AML-193 (cell line): ENCODE measurements at regions not wholly inside any gene's neighbourhood (a gene's known extent, or its start where the extent isn't known, plus 50 kb on each side); places are given as distances from the start of the nearest gene placed in this dataset.

Experiments
- DNase-seq, 2 experiments: peaks; one replicate each; lab custom pipeline; 2025; lab: John Stamatoyannopoulos, UW

DNA sequence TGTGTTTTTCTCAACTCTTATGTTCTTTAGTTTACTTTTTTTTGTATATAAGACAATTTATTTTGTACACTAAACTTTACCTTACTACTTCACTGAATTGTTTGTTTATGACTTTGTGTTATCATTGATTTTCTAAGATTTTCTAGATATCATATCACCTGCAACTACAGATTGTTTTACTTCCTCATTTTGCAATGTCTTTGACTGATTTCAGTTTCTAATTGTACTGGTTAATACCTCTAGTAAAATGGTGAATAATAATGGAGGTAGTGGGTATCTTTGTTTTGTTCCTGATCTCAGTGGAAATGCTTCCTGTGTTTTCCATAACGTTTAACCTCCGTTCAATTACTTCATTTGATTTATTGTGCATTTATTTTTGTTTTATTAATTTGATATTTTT is 490.2 kb downstream of the TLL1 start:
- DNase-seq, result no peak

DNA sequence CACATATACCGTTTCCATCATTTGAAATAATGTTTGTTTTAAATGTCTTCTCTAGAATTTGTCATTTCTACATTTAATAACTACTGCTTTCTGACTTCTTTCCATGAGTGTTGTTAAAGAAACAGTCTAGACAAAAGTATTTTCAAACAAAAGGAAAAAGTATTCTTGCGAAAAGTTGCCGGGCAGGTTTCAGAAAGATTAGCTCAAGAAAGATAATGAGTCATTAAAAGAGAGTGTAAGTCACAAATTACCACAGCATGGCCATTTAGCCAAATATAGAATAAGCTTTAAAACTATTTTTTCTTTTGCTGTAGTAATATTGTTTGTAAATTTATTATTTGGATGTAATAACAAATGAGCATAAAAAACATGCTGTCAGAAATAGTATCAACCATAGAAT is 493.0 kb downstream of the TLL1 start:
- no peak for DNase-seq

DNA sequence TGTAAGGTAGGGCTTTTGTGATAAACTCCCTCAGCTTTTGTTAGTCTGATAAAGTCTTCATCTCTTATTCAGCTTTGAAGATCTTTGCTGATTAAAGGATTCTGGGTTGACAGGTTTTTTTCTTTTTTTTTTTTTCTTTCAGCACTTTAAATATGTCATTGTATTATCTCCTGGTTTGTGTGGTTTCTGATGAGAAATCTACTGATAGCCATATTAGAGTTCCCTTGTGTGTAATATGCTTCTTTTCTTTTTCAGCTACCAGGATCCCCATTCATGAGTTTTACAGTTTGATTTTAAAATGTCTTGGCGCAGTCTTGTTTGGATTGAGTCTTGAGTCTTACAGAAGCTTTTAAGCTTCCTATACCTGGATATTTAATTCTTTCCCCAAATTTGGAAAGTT is 504.5 kb downstream of the TLL1 start:
- DNase-seq, result no peak

DNA sequence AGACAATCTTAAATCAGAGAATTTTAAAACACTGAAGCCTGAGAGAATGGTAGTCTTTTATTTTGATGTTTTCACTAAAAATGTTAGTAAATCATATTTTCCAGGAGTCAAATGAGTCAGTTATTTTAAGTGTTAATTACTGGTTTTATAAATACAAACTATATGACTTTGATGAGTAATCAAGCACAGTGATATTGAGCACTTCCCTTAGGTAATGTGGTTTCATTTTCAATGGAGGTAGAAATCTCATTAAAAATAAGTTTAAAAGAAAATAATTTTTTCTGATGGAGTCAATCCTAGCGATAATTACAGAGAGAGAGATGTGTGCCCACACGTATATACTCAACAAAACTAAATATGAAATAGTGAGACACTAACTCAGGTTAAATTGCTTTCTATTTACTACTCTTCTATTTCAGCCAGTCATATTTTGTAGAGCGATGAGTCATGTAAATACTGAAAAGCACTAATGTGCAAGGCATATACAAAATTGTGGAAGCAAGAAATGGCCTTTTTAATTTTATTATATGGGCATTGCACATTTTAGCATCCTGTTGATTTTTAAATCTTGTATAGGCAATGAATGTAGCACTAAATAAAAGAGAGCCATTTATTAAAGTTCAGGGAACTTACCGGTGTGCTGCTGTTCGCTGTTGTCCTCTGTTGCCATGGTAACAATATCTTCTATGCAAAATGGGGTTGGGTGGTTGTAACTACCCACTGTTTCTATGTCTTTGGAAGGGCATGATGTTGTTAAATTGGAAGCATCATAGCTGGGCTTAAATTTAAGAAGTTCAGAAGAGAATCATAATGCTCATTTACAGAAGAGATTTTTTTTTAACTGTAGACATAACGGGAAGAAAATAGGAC is 513.7 kb downstream of the TLL1 start:
- no peak for DNase-seq

DNA sequence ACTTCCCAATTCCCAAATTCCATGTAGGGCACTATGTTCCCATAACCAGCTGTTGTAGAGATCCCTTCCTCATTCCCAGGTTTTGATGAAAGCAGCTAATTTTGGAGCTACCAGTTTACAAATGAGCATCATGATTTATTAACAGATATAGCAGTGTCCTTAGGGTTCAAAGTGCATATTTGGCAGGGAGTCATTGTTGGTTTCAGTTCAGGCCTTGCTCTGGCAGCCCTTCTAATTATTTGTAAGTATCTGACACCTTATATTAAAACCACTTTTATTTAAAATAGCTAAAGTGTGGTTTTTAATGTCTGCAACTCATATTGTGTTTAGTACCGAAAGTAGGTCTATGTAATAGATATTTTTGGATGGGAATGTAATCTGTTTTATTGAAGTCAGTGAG is 518.5 kb downstream of the TLL1 start:
- no peak for DNase-seq

DNA sequence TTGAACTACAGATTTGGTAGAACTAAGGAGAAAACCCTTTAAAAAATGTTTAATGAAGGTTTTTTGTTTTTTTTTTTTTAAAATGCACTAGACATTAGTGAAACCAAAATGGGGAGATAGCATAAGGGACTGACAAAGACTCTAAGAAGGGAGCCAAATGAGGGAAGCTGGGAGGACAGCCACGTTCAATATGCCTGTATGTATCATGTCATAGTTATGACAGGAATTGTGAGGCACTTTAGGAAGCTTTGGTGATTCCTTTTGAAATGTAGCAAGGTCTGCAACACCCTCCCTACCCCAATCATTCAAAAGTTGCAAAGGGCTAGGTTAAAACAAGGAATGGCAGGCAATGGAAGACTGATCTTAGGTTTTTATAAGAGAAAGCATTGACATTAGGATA is 526.0 kb downstream of the TLL1 start:
- no peak for DNase-seq

DNA sequence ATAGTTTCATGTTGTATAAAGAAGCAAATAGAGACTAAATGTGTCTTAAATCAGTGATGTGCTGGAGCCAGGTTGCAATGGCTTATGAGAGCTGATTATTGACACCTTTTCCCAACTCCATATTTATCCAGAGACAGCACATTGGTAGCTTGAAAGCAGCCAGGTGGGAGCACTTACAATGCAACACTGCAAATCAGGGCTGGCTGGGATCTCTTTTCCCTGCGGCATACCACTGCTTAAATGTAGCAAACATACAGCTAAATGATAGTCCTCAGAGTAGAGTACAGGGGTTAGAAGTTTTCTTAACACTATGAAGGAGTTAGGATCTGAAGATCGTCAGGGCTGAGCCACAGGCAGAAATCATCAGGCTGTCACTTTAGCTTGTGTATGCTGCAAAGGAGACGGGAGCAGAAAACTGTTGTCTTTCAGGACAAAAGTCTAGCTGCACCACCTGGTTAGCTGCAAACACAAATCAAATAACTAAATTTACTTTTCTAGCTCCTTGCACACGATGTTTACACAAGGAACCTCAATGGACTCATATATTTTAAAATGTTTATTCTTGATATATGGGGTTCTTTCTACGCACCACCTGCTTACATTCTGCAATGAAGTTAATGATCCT is 527.3 kb downstream of the TLL1 start:
- DNase-seq, result no peak

DNA sequence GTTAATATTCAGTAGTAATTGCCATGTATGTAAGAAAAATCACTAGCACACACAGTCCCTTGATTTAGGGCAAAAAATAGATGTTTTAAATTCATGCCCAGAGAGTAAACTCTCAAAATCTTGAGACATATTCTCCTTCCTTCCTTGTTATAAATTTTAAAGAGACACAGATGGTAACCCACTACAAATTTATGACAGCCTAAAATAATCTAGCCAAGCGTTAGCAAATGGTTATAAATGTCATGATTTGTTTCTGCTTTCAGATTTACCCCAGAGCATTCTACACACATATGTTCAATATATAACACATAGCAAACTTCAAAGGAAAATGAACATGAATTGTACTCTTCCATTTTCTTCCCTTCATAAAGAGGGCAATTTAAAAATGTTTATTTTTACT is 540.3 kb downstream of the TLL1 start:
- DNase-seq, result no peak

DNA sequence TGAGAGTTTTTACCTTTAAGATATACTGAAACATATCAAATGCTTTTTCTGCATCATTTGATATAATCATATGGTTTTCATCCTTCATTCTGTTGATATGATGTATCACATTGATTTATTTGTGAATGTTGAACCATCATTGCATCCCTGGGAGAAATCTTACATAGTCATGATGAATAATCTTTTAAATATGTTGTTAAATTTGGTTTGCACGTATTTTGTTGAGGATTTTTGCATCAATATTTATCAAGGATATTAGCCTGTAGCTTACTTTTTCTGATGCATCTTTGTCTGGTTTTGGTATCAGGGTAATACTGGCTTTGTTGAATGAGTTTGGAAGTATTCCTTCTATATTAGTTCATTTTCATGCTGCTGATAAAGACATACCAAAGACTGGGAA is 541.4 kb downstream of the TLL1 start:
- DNase-seq, result no peak

DNA sequence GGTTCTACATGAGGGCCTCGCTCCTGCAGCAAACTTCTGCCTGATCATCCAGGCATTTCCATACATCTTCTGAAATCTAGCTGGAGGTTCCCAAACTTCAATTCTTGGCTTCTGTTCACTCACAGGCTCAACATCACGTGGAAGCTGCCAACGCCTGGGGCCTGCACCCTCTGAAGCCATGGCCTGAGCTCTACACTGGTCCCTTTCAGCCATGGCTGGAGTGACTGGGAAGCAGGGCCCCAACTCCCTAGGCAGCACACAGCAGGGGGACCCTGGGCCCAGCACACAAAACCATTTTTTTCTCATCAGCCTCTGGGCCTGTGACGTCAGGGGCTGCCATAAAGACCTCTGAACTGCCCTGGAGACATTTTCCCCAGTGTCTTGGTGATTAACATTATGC is 542.7 kb downstream of the TLL1 start:
- DNase-seq, result no peak

DNA sequence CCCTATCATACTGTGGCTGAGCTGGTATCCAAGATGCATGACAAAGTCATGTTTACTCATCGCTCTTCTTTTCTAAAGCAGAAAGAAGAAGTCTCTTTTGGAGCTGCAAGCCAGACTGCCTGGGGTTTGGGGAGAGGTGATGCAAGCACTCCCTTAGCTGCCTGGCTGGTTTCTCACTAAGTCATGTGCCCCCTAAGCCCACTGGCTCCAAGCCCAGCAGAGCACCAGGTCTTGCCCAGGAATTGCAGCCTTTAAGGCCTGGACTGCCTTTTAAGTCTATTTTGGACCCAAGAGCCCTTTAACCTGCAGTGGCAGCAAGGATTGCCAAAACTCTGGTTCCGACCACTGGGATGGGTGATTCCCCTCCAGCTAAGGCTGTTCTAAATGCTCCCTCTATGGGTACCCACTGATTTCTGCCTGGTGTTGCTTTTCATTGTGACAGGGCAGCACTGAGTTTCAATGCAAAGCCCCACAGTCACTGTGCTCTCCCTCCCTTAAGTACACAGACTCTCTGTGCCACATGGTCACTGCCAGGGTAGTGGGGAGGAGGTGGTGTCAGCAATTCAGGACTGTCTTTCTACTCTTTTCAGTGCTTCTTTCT is 548.6 kb downstream of the TLL1 start:
- no peak for DNase-seq

DNA sequence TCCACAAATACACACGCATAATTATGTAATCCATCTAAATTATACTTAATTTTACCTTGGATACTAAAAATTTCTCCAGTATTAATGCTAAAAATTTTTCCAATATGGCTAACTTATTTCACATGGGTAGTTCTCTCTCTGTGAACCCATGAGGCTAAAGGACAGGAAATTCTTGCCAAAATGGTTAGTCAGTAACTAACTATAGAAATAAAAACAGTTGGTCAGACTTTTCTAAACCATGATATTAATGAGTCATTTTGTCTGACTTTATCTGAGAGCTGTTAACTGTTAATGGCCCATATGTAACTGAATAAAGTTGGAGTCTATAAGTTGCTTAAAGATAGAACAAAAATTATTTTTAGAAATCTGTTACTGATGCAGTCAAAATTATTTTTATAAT is 549.4 kb downstream of the TLL1 start:
- no peak for DNase-seq

DNA sequence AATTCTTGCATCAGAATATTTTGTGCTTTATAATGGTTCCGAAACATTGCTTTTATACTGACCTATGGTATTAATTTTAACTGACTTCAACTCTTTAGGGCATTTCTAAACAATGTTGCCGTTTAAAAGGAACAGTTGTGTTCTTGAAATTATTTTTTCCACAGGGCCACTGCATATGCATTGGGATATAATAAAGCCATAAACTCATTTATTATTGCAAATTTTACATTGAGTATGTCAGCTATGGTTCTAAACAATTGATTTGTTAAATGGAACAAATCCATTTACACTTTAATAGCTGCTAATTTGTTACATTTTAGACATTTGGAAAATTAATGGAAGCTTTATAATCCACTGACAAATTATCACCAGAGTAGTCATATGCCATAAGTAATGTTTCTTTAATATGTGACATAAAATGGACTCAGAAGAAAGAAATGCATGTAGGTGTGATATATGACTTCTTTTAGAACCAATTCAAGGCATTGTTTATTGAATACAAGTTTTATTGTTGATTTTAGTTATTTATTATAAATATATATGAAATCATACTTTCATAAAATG is 553.3 kb downstream of the TLL1 start:
- no peak for DNase-seq

DNA sequence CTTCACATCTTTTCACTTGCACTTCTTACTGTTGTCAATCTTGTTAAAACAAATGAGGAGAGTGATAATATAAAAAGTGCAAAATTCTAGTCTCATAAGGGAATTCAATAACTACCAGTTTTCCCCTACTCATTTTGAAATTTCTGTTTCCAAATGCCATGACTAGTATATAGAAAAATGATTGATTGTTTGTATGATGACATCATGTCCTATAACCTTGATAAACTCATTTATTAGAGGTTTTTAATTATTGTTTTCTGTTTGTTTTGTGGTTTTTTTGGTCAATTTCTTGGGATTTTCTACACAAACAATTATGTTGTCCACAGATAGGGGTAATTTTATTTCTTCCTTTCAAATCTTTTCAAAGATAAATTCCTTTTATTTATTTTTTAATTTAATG is 559.1 kb downstream of the TLL1 start:
- DNase-seq, result no peak

DNA sequence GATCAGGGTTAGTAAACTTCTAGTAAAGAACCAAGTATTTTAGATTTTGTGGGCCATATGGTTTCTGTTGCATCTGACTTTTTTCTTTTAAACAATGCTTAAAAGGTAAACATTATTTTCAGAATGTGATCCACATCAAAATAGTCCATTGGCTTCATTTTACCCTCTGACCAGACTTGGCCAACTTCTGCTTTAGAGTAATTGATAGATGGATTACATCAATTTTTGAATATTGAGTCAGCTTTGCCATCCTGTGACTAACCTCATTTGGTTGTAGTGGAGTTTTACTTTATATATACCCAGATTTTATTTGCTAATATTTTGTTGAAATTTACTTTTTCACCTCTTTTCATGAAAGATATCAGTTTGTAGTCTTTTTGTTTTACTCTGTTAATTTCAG is 559.8 kb downstream of the TLL1 start:
- DNase-seq, result no peak

DNA sequence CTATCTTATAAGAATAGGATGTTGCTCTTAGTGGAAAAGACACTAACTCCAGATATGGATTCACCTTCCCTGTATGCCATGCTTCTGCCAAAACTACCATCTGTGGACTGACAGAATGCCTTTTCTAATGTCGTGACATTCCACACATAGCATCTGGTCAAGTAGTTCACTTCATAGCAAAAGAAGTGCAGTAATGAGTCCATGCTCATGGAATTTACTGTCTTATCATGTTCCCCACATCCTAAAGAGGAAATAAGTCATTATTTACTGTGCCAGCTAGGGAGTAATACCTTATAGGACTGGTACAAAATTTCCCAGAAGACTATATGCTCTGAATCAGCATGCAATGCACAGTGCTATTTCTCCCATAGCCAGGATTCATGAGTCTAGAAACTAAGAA is 562.4 kb downstream of the TLL1 start:
- DNase-seq, result no peak

DNA sequence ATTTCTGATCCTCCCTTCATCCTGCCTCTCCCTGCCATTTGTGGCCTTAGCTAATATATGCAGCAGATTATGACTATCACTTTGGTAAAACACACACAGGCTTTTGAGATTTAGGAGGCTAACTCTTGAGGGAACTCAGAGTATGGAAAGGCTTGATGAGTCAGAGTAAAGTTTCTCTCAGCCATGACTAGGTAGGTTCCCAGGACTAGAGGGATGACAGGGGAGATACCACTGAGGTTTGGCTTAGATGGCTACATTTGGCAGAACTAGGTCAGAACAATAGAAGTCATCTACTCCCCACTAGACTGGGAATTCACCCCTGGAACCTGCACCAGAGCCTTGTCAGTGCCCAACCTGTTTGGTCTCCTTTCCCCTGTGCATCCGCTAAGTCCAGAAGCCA is 585.7 kb downstream of the TLL1 start:
- DNase-seq, result no peak

DNA sequence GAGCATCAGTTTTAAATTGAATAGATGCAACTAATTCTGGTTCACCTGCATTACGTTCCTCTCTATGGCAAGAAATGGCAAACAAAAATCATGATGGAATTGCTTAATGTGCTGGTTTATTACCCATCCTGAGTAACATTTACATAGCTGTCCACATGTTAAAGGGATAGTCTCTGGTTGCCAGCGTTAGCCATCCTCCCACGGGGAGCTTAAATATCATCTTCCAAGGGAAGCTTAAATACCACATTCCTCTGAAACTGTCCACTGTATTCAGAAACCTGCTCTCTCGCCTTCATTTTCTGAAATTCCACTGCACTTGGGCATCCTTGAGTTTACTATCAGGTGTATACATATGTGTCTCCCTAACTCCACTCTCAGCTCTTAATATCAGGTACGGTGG is 586.6 kb downstream of the TLL1 start:
- no peak for DNase-seq

DNA sequence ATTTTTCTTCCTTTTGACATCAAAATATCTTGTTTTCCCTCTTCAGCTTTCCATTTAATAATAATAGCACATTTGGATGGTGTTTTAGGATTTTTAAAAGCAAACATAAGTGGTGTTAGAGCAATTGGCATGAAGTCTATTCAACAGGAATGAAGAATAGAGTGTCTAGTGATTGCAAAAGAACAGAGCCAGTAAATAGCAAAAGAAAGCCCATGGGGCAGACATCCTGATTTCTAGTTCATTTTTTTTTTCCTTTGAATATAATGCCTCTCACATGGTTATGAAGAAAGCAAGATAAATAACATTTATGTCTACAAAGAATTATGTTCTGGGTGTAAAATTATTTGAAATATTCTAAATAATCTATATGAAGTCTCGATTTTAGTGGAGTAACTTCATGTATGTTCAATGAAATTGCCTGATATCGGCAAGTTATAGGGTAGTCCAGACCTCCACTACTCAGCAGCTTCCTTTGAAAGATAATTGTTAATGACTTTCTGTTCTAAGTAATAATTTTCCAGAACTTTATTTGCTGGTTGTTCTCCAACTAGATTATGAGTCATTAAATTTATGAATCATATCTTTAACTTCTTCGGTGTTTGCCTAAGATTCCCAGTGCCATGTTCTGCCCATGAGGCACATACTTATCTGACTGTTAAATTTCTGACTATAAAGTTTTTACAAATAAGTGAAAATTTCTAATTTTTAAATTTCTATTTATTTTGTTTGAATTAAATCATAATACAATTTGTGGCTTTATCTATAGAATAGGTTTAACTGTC is 587.9 kb downstream of the TLL1 start:
- DNase-seq, result no peak

DNA sequence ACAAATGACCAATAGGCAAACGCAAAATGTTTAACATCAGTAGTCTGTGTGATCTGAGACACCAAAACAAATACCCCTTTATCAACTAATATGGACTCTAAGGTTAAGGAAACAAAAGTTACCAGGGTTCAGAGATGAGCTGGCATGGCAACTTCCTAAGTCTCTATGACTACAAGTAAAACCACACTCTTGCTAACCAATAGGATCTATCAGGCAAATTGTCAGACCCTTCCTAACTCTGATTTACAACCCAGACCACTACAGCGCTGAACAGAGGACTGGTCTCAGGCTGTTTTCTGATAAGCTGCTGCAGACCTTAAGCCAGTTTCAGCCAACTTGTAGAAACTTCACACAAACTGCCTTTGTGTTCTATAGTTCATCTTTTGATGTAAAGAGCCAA is 608.0 kb downstream of the TLL1 start:
- no peak for DNase-seq

DNA sequence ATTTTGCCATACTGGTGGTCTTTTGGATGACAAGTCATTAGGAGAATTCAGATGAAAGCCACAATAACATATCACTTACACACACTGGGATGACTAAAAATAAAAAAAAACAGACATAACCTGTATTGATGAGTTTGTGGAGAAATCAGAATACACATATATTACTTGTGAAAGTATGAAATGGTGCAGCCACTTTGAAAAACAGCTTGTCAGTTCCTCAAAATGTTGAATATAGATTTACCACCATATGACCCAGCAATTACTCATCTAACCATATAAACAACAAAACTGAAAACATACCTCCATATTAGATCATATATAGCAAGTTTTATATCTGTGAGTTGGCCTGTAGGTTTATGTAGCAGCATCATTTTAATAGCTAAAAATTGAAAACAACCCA is 608.7 kb downstream of the TLL1 start:
- no peak for DNase-seq

DNA sequence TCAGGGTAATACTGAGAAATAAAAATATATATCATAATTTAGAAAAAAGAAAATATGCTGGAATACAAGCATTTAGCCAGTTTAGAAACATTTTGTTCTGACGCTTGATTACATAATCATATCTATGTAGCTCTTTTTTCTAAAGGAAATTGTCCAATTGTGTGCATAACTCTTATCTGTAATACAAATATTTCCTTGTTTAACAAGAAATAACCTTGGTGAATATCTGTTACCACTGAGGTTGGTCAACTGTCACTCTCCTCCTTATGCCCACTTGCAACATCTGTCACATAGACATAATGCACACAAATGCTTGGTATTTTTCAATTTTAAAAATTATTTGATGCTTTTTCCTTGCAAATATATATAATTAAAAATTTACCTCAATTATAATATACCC is 609.7 kb downstream of the TLL1 start:
- no peak for DNase-seq
